ENCODE measurements at regions not wholly inside any gene's neighbourhood (a gene's known extent, or its start where the extent isn't known, plus 50 kb on each side); places are given as distances from the start of the nearest gene placed in this dataset.
"Not testable (repeated sequence)": the region's sequence is repeated elsewhere in the genome, so short reads cannot be mapped to it uniquely, and the experiment has no call there.

- no peak for DNase-seq (ENCODE audit: low spot score)
These were observed 158.8 kb downstream of the IL20RB start for GRCh38 chr3:137116619-137117018.

GRCh38 chr3:137121704-137122314, 164.0 kb downstream of the IL20RB start:
- peak; percentile 9 for DNase-seq (ENCODE audit: low spot score)

- DNase-seq (ENCODE audit: low spot score) = no peak
These were observed 173.3 kb downstream of the IL20RB start for GRCh38 chr3:137131081-137131480.

- DNase-seq (ENCODE audit: low spot score) = no peak
These were observed 176.6 kb downstream of the IL20RB start for GRCh38 chr3:137134431-137134830.

GRCh38 chr3:137148406-137148805, 190.6 kb downstream of the IL20RB start:
- DNase-seq (ENCODE audit: low spot score) = no peak

- DNase-seq (ENCODE audit: low spot score) = no peak
These were observed 191.1 kb downstream of the IL20RB start for GRCh38 chr3:137148917-137149316.

- no peak for DNase-seq (ENCODE audit: low spot score)
These were observed 193.0 kb downstream of the IL20RB start for GRCh38 chr3:137150825-137151224.

- DNase-seq (ENCODE audit: low spot score) = not testable (repeated sequence)
These were observed 195.3 kb downstream of the IL20RB start for GRCh38 chr3:137153046-137153445.

- DNase-seq (ENCODE audit: low spot score) = no peak
These were observed 205.6 kb downstream of the IL20RB start for GRCh38 chr3:137163241-137163871.

- DNase-seq (ENCODE audit: low spot score) = no peak
These were observed 206.2 kb downstream of the IL20RB start for GRCh38 chr3:137163958-137164357.

GRCh38 chr3:137165117-137165806, 207.5 kb downstream of the IL20RB start:
- DNase-seq (ENCODE audit: low spot score) = peak; percentile 19

GRCh38 chr3:137171834-137172603, 214.2 kb downstream of the IL20RB start:
- no peak for DNase-seq (ENCODE audit: low spot score)

GRCh38 chr3:137172728-137173127, 214.9 kb downstream of the IL20RB start:
- no peak for DNase-seq (ENCODE audit: low spot score)

- DNase-seq (ENCODE audit: low spot score) = no peak
These were observed 216.7 kb downstream of the IL20RB start for GRCh38 chr3:137174514-137174913.

- DNase-seq (ENCODE audit: low spot score) = no peak
These were observed 222.4 kb downstream of the IL20RB start for GRCh38 chr3:137180220-137180619.

GRCh38 chr3:137191133-137191923, 233.5 kb downstream of the IL20RB start:
- DNase-seq (ENCODE audit: low spot score) = no peak

- DNase-seq (ENCODE audit: low spot score) = no peak
These were observed 234.2 kb downstream of the IL20RB start for GRCh38 chr3:137191951-137192350.

GRCh38 chr3:137194301-137194700, 236.5 kb downstream of the IL20RB start:
- DNase-seq (ENCODE audit: low spot score) = no peak

- DNase-seq (ENCODE audit: low spot score) = not testable (repeated sequence)
These were observed 240.6 kb downstream of the IL20RB start for GRCh38 chr3:137198374-137198773.

GRCh38 chr3:137199678-137200077, 241.9 kb downstream of the IL20RB start:
- DNase-seq (ENCODE audit: low spot score) = no peak

- no peak for DNase-seq (ENCODE audit: low spot score)
These were observed 243.3 kb downstream of the IL20RB start for GRCh38 chr3:137201066-137201465.

GRCh38 chr3:137202941-137203340, 245.2 kb downstream of the IL20RB start:
- DNase-seq (ENCODE audit: low spot score) = no peak

Data from AG08396 (cell line).